Activated T-cell treated with anti-CD3 and anti-CD28 coated beads, Interleukin-2, amount 50 U/mL, for 4 hours (primary cell): ENCODE measurements at regions not wholly inside any gene's neighbourhood (a gene's known extent, or its start where the extent isn't known, plus 50 kb on each side); places are given as distances from the start of the nearest gene placed in this dataset.
"Not testable (repeated sequence)": the region's sequence is repeated elsewhere in the genome, so short reads cannot be mapped to it uniquely, and the experiment has no call there.

Experiments
- ATAC-seq, 2 donors: fragments of 200-7000 bp; cut with Tn5 transposase; one replicate each; pipeline ENCODE4 v1.10.0; 2021
- DNase-seq: peaks from one replicate; pipeline ENCODE4 v3.0.0-alpha.2; 2020
- H3K27me3 Mint-ChIP-seq: one replicate; pipeline ENCODE4 v1.8.0; 2021; ENCODE audit warnings: low read depth, mixed read lengths
- H3K36me3 Mint-ChIP-seq: one replicate; pipeline ENCODE4 v1.8.0; 2022; ENCODE audit warnings: mixed read lengths; ENCODE audit not compliant: insufficient read depth
- H3K4me1 Mint-ChIP-seq: one replicate; pipeline ENCODE4 v1.8.0; 2021; ENCODE audit warnings: low read depth, mixed read lengths
- H3K4me3 Mint-ChIP-seq: one replicate; pipeline ENCODE4 v1.8.0; 2021; ENCODE audit warnings: mild to moderate bottlenecking, moderate library complexity, mixed read lengths
- H3K9me3 Mint-ChIP-seq: one replicate; pipeline ENCODE4 v1.8.0; 2021; ENCODE audit warnings: mixed read lengths

- Mint-ChIP-seq H3K4me1 (no peaks in the 10 kb centered on the region), H3K4me3 (no peak overlapping the region)
- ATAC-seq, result no peak
These were observed 858.3 kb downstream of the FLRT2 start for GRCh38 chr14:86388216-86388615.

GRCh38 chr14:86373886-86374285, 843.9 kb downstream of the FLRT2 start:
- H3K9me3 Mint-ChIP-seq, result peaks cover 11% of the 10 kb centered on the region
- H3K4me3 Mint-ChIP-seq, result no peak overlapping the region
- no peaks in the 10 kb centered on the region for H3K36me3 Mint-ChIP-seq
- no peaks in the 10 kb centered on the region for H3K27me3 Mint-ChIP-seq
- no peak for ATAC-seq
- no peaks in the 10 kb centered on the region for H3K4me1 Mint-ChIP-seq
- DNase-seq, result no peak

More at GRCh38 chr14:86388216-86388615, 858.3 kb downstream of the FLRT2 start:
- no peaks in the 10 kb centered on the region for H3K36me3 Mint-ChIP-seq
- H3K27me3 Mint-ChIP-seq, result no peaks in the 10 kb centered on the region
- no peaks in the 10 kb centered on the region for H3K9me3 Mint-ChIP-seq
- no peak for DNase-seq

- Mint-ChIP-seq H3K4me1 (no peaks in the 10 kb centered on the region), H3K4me3 (no peak overlapping the region), H3K27me3 (no peaks in the 10 kb centered on the region), H3K9me3 (peaks cover 11% of the 10 kb centered on the region), H3K36me3 (no peaks in the 10 kb centered on the region)
- no peak for DNase-seq
- ATAC-seq, result no peak
These were observed 842.5 kb downstream of the FLRT2 start for GRCh38 chr14:86372402-86372801.

GRCh38 chr14:86364634-86365033, 834.7 kb downstream of the FLRT2 start:
- DNase-seq, result no peak
- Mint-ChIP-seq H3K27me3 (no peaks in the 10 kb centered on the region), H3K36me3 (no peaks in the 10 kb centered on the region), H3K4me1 (no peaks in the 10 kb centered on the region), H3K9me3 (peaks cover 2% of the 10 kb centered on the region), H3K4me3 (no peak overlapping the region)
- ATAC-seq, result no peak

- Mint-ChIP-seq H3K4me1 (no peaks in the 10 kb centered on the region), H3K4me3 (no peak overlapping the region), H3K9me3 (peaks cover 4% of the 10 kb centered on the region), H3K27me3 (no peaks in the 10 kb centered on the region), H3K36me3 (no peaks in the 10 kb centered on the region)
- ATAC-seq (no peak), DNase-seq (no peak)
These were observed 833.6 kb downstream of the FLRT2 start for GRCh38 chr14:86363576-86363975.

- DNase-seq (no peak), ATAC-seq (no peak)
- peaks cover 4% of the 10 kb centered on the region for H3K9me3 Mint-ChIP-seq
- no peak overlapping the region for H3K4me3 Mint-ChIP-seq
- no peaks in the 10 kb centered on the region for H3K36me3 Mint-ChIP-seq
- H3K4me1 Mint-ChIP-seq, result no peaks in the 10 kb centered on the region
- H3K27me3 Mint-ChIP-seq, result no peaks in the 10 kb centered on the region
These were observed 833.1 kb downstream of the FLRT2 start for GRCh38 chr14:86363047-86363446.

- DNase-seq (no peak), ATAC-seq (no peak)
- no peak overlapping the region for H3K4me3 Mint-ChIP-seq
- H3K9me3 Mint-ChIP-seq, result peaks cover 4% of the 10 kb centered on the region
- no peaks in the 10 kb centered on the region for H3K4me1 Mint-ChIP-seq
- no peaks in the 10 kb centered on the region for H3K36me3 Mint-ChIP-seq
- no peaks in the 10 kb centered on the region for H3K27me3 Mint-ChIP-seq
These were observed 827.9 kb downstream of the FLRT2 start for GRCh38 chr14:86357876-86358275.

GRCh38 chr14:86357119-86357518, 827.2 kb downstream of the FLRT2 start:
- DNase-seq, result no peak
- Mint-ChIP-seq H3K4me1 (no peaks in the 10 kb centered on the region), H3K4me3 (no peak overlapping the region), H3K27me3 (no peaks in the 10 kb centered on the region), H3K9me3 (peaks cover 4% of the 10 kb centered on the region), H3K36me3 (no peaks in the 10 kb centered on the region)
- ATAC-seq, result no peak

GRCh38 chr14:86346818-86347384, 817.0 kb downstream of the FLRT2 start:
- Mint-ChIP-seq H3K9me3 (peaks cover 4% of the 10 kb centered on the region), H3K4me1 (peaks cover 3% of the 10 kb centered on the region), H3K4me3 (peak overlapping the region; percentile 16), H3K36me3 (no peaks in the 10 kb centered on the region), H3K27me3 (no peaks in the 10 kb centered on the region)
- no peak for DNase-seq
- ATAC-seq, result no peak

GRCh38 chr14:86334355-86334754, 804.4 kb downstream of the FLRT2 start:
- ATAC-seq (no peak), DNase-seq (no peak)
- Mint-ChIP-seq H3K9me3 (peaks cover 15% of the 10 kb centered on the region), H3K4me3 (no peak overlapping the region), H3K4me1 (no peaks in the 10 kb centered on the region), H3K36me3 (no peaks in the 10 kb centered on the region), H3K27me3 (no peaks in the 10 kb centered on the region)

GRCh38 chr14:86333493-86333892, 803.5 kb downstream of the FLRT2 start:
- H3K9me3 Mint-ChIP-seq, result peaks cover 15% of the 10 kb centered on the region
- no peaks in the 10 kb centered on the region for H3K27me3 Mint-ChIP-seq
- ATAC-seq (no peak), DNase-seq (no peak)
- H3K4me3 Mint-ChIP-seq, result no peak overlapping the region
- H3K4me1 Mint-ChIP-seq, result no peaks in the 10 kb centered on the region
- no peaks in the 10 kb centered on the region for H3K36me3 Mint-ChIP-seq

GRCh38 chr14:86331341-86331740, 801.4 kb downstream of the FLRT2 start:
- H3K4me3 Mint-ChIP-seq, result no peak overlapping the region
- H3K36me3 Mint-ChIP-seq, result no peaks in the 10 kb centered on the region
- ATAC-seq (no peak), DNase-seq (no peak)
- no peaks in the 10 kb centered on the region for H3K4me1 Mint-ChIP-seq
- H3K27me3 Mint-ChIP-seq, result no peaks in the 10 kb centered on the region
- H3K9me3 Mint-ChIP-seq, result peaks cover 11% of the 10 kb centered on the region

GRCh38 chr14:86321151-86321550, 791.2 kb downstream of the FLRT2 start:
- DNase-seq (no peak), ATAC-seq (no peak)
- no peak overlapping the region for H3K4me3 Mint-ChIP-seq
- H3K27me3 Mint-ChIP-seq, result no peaks in the 10 kb centered on the region
- H3K4me1 Mint-ChIP-seq, result no peaks in the 10 kb centered on the region
- peaks cover 4% of the 10 kb centered on the region for H3K9me3 Mint-ChIP-seq
- H3K36me3 Mint-ChIP-seq, result no peaks in the 10 kb centered on the region

GRCh38 chr14:86312154-86312665, 782.3 kb downstream of the FLRT2 start:
- not testable (repeated sequence) for DNase-seq, H3K9me3 Mint-ChIP-seq, H3K36me3 Mint-ChIP-seq, H3K27me3 Mint-ChIP-seq, ATAC-seq, H3K4me3 Mint-ChIP-seq, H3K4me1 Mint-ChIP-seq

GRCh38 chr14:86311151-86311550, 781.2 kb downstream of the FLRT2 start:
- no peaks in the 10 kb centered on the region for H3K4me1 Mint-ChIP-seq
- ATAC-seq, result no peak
- H3K36me3 Mint-ChIP-seq, result no peaks in the 10 kb centered on the region
- no peaks in the 10 kb centered on the region for H3K27me3 Mint-ChIP-seq
- no peak for DNase-seq
- peaks cover 11% of the 10 kb centered on the region for H3K9me3 Mint-ChIP-seq
- no peak overlapping the region for H3K4me3 Mint-ChIP-seq

- Mint-ChIP-seq H3K4me3 (no peak overlapping the region), H3K9me3 (peaks cover 12% of the 10 kb centered on the region), H3K36me3 (no peaks in the 10 kb centered on the region), H3K4me1 (no peaks in the 10 kb centered on the region), H3K27me3 (no peaks in the 10 kb centered on the region)
- ATAC-seq, result no peak
- DNase-seq, result no peak
These were observed 780.7 kb downstream of the FLRT2 start for GRCh38 chr14:86310611-86311010.
